Bronchial epithelial cell (primary cell): ENCODE measurements at regions not wholly inside any gene's neighbourhood (a gene's known extent, or its start where the extent isn't known, plus 50 kb on each side); places are given as distances from the start of the nearest gene placed in this dataset.

Experiments used
- DNase-seq: peaks from one replicate; pipeline ENCODE4 v3.0.0-alpha.2; 2010; ENCODE audit warnings: low read depth
- FAIRE-seq: peaks from 2 replicates; lab custom pipeline; 2011; peaks lifted over from hg19 to GRCh38; lab: Jason Lieb, UNC
- H3K27me3 ChIP-seq: 2 replicates; pipeline ENCODE4 v1.5.1; 2011; ENCODE audit warnings: low read length; ENCODE audit not compliant: control insufficient read depth, insufficient read depth
- H3K36me3 ChIP-seq: 2 replicates; pipeline ENCODE4 v1.5.1; 2011; ENCODE audit warnings: low read length; ENCODE audit not compliant: control insufficient read depth, insufficient read depth
- H3K4me3 ChIP-seq: 2 replicates; pipeline ENCODE4 v1.5.1; 2011; ENCODE audit warnings: mild to moderate bottlenecking, low read depth, low read length, control low read depth
- TF ChIP-seq, protein P1 (sequence below): IDR thresholded peaks from 2 replicates; pipeline ENCODE4 v1.5.1; 2011; ENCODE audit warnings: mild to moderate bottlenecking, moderate library complexity, low read length, control low read depth, inconsistent platforms; ENCODE audit not compliant: insufficient read depth, severe bottlenecking

DNA sequence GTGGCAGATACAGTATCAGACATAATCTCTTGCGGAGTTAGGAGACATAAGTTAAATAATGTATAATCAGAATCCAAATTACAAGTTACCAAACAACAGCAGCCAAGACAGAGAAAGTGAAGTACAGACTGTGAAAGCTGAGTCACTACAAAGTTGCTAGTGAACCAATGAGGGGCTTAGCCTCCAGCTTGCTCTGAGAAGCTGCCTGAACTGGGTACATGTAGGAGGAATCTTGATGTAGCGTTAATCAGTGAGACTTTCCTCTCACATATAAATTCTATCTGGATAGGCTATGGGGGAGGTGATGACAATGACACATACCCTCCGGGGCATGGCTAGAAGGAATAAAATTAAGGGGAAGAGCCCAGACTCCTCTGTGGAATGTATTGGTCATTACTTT lies 1234.3 kb upstream of the DDX18 start:
- DNase-seq (no peak), FAIRE-seq (no peak)
- Histone ChIP-seq H3K27me3 (no peaks in the 10 kb centered on the region), H3K4me3 (no peak overlapping the region), H3K36me3 (no peaks in the 10 kb centered on the region)
- TF ChIP-seq, protein P1, sequence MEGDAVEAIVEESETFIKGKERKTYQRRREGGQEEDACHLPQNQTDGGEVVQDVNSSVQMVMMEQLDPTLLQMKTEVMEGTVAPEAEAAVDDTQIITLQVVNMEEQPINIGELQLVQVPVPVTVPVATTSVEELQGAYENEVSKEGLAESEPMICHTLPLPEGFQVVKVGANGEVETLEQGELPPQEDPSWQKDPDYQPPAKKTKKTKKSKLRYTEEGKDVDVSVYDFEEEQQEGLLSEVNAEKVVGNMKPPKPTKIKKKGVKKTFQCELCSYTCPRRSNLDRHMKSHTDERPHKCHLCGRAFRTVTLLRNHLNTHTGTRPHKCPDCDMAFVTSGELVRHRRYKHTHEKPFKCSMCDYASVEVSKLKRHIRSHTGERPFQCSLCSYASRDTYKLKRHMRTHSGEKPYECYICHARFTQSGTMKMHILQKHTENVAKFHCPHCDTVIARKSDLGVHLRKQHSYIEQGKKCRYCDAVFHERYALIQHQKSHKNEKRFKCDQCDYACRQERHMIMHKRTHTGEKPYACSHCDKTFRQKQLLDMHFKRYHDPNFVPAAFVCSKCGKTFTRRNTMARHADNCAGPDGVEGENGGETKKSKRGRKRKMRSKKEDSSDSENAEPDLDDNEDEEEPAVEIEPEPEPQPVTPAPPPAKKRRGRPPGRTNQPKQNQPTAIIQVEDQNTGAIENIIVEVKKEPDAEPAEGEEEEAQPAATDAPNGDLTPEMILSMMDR = no peak

DNA sequence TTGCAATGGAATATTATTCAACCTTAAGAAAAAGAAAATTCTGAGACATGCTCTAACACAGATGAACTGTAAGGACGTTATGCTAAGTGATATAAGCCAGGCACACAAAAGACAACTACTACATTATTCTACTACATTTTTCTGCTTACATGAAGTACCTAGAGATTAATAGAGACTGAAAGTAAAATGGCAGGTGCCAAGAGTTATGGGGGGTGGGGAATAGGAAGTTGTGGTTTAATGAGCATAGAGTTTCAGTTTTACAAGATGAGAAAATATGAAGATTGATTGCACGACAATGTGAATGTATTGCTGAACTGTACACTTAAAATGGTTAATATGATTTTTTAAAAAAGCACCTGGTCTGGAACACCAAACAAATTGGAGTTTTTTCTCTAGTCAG lies 1231.6 kb upstream of the DDX18 start:
- no peak for DNase-seq
- no peaks in the 10 kb centered on the region for H3K27me3 ChIP-seq
- no peak for FAIRE-seq

GRCh38 chr2:116585669-116586327 lies 1228.7 kb upstream of the DDX18 start:
- TF ChIP-seq, protein P1 = no peak
- Histone ChIP-seq H3K27me3 (no peaks in the 10 kb centered on the region), H3K36me3 (no peaks in the 10 kb centered on the region), H3K4me3 (no peak overlapping the region)
- DNase-seq = no peak
- FAIRE-seq = no peak

More for the DNA sequence above, 1231.6 kb upstream of the DDX18 start:
- Histone ChIP-seq H3K36me3 (no peaks in the 10 kb centered on the region), H3K4me3 (no peak overlapping the region)
- TF ChIP-seq, protein P1 = no peak

- no peak for FAIRE-seq
- no peaks in the 10 kb centered on the region for H3K36me3 ChIP-seq
These were observed 1228.2 kb upstream of the DDX18 start for GRCh38 chr2:116586328-116586689.

More at GRCh38 chr2:116586328-116586689, 1228.2 kb upstream of the DDX18 start:
- no peak for DNase-seq
- no peak overlapping the region for H3K4me3 ChIP-seq
- TF ChIP-seq, protein P1 = no peak
- no peaks in the 10 kb centered on the region for H3K27me3 ChIP-seq
